ENCODE measurements at regions not wholly inside any gene's neighbourhood (a gene's known extent, or its start where the extent isn't known, plus 50 kb on each side); places are given as distances from the start of the nearest gene placed in this dataset.
"Not testable (repeated sequence)": the region's sequence is repeated elsewhere in the genome, so short reads cannot be mapped to it uniquely, and the experiment has no call there.

DNA sequence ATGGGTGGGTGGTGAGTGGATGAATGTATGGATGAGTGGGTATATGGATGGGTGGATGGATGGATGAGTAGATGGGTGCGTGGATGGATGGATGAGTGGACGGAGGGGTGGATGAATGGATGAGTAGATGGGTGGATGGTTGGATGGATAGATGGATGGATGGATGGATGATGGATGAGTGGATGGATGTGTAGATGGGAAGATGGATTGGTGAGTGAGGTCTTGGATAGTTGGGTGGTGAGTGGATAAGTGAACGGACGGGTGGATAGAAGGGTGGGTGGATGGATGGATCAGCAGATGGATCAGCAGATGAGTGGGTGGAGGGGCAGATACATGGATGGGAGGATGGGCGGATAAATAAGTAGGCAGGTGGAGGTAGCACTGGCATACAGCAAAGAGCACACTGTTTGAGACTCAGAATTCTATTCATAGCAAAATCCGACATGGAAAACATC lies 163.5 kb downstream of the C9orf50 start:
- no peak for DNase-seq (ENCODE audit: low read depth, low spot score)

DNA sequence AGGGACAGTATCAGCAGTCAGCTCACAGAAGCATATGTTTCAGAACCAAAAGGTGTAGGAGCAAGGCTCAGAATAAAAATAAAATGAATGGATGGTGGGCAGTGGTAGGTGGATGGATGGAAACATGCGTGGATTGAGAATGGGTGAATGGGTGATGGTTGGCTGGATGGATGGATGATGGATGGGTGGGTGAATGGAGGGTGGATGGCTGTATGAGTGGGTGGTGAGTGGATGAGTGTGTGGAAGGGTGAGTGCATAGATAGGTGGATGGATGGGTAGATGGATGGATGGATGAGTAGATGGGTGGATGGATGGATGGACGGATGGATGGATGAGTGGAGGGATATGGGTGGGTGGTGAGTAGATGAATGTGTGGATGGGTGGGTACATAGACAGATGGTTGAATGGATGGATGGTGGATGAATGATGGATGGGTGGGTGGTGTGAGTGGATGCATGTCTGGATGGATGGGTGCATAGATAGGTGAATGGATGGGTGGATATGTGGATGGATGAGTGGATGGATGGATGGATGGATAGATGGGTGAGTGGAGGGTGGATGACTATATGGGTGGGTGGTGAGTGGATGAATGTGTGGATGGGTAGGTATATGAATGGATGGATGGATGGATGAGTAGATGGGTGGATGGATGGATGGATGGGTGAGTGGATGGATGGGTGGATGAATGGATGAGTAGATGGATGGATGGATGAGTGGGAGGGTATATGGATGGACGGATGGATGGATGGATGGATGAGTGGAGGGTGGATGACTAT lies 164.2 kb downstream of the C9orf50 start:
- no peak for DNase-seq (ENCODE audit: low read depth, low spot score)

DNA sequence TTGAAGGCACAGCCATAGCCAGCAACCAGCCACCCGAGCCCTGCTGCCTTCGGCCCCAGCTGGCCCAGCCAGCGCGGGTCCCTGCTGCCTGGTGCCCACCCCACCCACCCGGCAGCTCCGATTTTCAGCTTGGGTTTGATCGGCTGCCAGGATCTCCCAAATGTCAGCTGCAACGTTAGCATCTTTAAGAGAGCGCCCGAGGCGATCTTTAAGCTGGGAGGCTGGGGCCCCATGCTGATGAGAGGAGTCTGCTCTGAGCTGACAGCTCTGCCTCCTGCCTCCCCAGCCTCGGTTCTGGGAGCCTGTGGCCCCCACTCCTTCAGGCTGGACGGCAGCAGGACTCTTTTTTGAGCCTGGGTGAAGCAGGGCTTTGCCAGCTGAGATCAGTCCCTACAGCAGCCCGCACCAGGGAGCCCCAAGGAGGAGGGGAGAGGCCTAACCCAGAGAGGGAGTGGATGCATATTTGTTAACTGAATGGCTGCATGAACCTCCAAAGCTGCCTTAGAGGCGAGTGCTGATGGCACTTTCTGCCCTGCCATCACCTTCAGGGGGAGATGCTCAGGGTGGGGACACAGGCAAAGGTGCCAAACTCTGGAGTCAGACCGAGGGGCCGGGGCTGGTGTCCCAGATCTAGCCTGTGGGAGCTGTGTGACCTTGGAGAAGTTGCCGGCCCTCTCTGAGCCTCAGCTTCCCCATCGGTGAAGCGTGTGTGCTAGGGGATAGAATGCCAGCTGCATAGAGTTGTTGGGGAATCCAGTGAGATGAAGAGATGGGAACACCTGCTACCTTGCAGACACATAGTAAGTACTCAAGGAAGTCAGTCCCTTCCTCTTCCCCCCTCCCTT lies 165.5 kb downstream of the C9orf50 start:
- peak; percentile 74 for DNase-seq (ENCODE audit: low read depth, low spot score)

DNA sequence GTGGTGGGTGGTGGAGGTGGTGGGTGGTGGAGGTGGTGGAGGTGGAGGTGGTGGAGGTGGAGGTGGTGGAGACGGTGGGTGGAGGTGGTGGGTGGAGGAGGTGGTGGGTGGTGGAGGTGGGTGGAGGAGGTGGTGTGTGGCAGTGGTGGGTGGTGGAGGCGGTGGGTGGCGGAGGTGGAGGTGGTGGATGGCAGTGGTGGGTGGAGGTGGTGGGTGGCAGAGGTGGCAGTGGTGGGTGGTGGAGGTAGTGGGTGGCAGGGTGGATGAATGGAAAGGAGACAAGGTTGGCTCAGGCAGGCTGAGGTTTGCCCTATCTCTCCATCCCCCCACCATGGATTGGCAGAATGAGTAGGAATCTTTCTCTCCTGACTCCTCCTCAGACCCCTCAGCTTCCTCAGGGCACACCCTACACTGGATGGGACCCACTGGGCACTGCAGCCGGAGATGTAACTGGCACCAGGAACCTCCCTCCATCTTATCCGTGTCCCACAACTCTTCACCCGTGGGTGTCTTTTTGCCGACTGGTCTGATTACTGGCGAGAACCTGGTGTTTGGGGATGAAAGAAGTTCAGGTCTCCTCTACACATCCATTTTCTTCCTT lies 166.3 kb downstream of the C9orf50 start:
- DNase-seq (ENCODE audit: low read depth, low spot score): no peak

DNA sequence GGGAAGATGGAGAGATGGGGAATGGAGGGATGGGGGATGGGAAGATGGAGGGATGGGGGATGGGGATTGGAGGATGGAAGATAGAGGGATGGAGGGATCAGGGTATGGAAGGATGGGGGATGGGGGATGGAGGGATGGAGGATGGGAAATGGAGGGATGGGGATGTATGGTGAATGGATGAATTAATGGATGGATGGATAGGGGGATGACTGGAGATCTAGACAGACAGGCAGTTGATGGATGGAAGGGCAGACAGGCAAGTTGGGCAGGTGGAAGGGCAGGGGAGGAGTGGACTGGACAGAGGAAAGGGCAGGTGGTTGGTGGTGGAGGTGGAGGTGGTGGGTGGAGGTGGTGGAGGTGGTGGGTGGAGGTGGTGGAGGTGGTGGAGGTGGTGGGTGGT lies 167.2 kb downstream of the C9orf50 start:
- no peak for DNase-seq (ENCODE audit: low read depth, low spot score)

DNA sequence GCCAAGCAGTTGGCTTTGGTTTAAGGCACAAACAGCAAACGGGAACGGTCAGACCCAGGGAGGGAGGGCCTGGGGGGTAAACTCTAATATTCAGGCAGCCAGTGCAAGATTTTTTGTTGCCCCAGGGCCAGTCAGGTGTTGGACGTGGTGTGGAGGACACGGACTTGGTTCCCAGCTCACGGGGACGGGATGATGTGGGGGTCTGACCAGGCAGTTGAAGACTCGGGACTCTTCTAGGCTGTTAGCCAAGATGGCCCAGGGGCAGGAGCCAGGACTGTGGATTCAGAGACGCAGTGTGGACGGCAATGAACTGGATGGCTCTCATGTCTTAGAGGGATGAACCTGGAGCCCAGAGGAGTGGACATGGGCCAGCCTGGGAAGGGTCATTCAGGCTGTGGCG lies 169.2 kb downstream of the C9orf50 start:
- no peak for DNase-seq (ENCODE audit: low read depth, low spot score)

DNA sequence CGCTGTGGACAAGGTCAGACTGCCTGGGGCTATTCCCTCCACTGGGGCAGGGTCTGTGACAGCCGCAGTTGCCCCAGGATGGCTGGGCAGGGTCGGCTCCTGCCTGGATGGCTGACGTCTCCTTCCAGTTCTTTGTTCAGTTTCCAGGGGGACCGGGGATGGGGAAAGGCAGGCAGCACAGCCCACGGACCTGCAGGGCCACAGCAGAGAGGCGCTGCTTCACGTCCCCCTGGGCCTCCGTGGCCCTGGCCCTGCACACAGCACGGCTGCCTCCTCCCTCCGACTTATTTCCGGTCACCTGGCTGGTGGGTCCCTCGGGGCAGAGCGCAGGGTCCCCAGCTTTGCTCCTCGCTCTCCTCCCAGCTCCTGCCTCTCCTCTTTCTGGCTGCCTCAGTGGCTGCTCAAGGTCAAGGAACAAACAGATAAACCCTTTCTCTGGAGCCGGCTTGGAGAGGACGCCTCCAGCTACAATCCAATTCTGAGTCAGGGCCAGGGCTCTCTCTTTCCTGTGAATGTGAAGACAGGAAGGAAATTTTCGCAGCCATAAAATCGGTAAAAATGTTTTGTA lies 169.7 kb downstream of the C9orf50 start:
- DNase-seq (ENCODE audit: low read depth, low spot score): no peak

DNA sequence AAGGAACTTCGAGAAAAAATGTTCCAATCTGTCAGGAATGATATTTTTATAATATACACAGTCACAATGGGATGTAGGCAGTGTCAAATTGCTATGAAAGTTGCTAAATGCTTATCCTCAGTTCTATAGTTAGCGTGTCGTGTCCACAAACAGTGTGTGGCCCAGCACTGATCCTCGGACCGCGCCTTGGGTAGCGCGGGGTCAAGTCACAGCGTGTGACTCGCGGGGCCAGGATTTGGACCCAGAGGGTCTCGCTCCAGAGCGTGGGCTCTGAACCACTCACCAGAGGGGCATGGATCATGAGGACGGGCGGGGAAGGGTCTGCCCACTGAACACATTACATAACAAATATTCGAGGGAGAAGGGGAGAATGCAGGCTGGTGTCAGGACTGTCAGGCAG lies 171.8 kb downstream of the C9orf50 start:
- no peak for DNase-seq (ENCODE audit: low read depth, low spot score)

DNA sequence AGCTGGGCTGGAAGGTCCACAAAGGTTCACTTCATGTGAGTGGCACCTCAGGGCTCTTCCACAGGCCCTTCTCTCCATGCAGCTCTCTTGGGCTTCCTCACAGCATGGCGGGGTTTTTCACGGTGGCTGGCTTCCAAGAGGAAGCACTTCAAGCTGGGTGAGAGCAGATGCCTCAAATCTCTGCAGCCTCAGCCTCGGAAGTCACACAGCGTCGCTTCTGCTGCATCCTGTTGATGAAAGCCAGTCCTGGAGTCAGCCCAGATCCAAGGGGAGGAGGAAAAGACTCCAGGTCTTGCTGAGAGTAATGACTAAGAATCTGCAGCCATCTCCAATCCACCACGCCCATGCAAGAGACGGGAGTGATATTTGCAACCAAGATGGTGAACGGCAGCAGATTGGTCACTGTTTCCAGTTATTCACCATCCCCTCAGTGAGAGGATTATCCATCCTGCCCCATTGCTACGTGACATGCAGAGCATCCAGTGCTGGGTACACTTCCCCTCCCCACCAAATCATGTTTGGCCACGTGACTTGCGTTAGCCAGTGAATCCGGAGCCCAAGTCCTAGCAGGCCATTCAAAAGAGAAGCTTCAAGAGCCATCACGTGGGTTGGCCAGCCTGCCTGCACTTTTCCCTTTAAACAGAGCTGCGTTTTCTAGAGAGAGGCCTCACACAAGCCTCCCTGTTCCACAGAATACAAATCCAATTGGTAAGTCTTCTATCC lies 173.9 kb downstream of the C9orf50 start:
- peak; percentile 54 for DNase-seq (ENCODE audit: low read depth, low spot score)

DNA sequence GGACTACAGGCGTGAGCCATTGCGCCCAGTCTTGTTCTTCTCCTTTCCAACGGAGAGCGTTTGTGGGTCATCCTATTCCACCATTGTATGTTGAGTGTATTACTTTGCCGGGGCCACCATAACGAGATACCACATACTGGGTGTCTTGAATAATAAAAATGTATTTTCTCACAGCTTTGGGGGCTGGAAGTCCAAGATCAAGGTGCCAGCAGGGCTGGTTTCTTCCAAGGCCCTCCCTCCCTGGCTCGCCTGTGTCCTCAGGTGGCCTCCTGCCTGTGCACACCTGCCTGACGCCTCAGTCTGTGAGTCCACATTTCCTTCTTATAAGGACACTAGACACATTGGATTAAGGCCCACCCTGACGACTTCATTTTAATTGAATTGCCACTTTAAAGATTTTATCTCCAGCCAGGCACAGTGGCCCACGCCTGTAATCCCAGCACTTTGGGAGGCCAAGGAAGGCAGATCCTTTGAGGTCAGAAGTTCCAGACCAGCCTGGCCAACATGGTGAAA lies 175.1 kb downstream of the C9orf50 start:
- no peak for DNase-seq (ENCODE audit: low read depth, low spot score)

DNA sequence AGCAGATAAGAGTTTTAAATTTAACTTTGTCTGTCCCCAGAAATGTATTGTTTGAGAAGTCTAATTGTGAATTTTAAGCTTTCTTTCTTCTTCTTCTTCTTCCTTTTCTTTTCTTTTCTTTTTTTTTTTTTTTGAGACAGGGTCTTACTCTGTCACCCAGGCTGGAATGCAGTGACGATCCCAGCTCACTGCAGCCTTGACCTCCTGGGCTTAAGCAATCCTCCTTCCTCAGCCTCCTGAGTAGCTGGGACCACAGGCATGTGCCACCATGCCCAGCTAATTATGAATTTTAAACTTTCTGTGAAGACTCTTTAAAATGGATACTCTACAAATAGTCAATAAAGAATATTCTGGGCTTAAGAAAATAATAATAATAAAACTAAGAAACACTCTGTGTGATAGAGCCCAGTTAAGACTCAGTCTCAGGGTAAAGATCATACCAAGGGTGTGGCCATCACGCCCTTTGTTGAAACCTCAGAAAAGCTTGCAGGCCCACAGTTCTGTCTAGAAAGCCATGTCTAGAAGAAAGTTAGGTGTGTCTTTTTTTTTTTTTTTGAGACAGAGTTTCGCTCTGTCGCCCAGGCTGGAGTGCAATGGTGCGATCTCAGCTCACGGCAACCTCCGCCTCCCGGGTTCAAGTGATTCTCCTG lies 177.3 kb downstream of the C9orf50 start:
- not testable (repeated sequence) for DNase-seq (ENCODE audit: low read depth, low spot score)

DNA sequence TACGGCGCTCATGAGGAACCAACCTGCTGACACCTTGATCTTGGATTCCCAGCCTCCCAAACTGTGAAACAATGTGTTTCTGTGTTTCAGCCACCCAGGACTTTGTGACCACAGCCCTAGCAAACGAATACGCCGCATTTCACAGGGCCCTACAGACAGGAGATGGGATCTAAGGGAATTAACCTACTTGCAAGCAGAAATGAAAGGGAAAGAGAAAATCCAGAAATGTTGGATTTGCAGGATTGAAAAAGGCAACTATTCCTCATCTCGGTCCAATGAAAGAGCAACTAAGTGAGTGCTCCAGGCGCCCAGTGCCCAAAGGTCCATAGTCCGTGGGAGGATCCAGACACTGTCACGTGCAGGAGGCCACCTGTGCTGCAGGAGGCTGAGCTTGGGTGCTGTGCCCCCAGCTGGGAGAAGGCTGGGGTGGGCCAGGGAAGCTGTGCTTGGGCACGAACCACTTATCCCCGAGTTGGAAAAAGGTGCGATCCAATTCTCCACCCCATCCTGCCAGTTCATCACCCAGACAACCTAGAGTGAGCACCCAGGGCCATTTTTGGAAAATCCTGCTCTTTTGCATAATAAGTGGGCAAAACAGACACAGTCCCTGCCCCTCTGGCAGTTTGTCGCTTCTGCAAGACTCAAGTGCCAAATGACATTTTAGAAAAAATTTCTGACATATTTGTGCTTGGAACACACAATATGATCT lies 177.9 kb downstream of the C9orf50 start:
- DNase-seq (ENCODE audit: low read depth, low spot score): no peak

DNA sequence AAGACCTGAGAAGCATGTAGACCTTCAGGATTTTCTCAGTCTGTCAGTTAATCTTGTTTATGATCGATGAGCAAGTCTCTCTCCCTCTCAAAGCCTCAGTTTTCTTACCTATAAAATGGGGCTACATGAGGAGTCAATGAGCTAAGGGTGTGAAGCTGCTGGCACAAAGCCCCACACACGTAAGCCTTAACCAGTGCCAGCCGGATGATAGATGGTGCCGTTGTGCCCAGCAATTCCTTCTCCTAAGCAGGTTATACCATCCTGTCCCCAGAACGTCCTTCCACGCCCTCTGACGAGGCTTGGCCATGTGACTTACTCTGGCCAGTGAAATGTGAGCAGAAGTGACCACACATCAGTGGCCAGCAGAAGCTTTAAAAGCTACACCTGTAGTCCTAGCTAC lies 179.0 kb downstream of the C9orf50 start:
- no peak for DNase-seq (ENCODE audit: low read depth, low spot score)

DNA sequence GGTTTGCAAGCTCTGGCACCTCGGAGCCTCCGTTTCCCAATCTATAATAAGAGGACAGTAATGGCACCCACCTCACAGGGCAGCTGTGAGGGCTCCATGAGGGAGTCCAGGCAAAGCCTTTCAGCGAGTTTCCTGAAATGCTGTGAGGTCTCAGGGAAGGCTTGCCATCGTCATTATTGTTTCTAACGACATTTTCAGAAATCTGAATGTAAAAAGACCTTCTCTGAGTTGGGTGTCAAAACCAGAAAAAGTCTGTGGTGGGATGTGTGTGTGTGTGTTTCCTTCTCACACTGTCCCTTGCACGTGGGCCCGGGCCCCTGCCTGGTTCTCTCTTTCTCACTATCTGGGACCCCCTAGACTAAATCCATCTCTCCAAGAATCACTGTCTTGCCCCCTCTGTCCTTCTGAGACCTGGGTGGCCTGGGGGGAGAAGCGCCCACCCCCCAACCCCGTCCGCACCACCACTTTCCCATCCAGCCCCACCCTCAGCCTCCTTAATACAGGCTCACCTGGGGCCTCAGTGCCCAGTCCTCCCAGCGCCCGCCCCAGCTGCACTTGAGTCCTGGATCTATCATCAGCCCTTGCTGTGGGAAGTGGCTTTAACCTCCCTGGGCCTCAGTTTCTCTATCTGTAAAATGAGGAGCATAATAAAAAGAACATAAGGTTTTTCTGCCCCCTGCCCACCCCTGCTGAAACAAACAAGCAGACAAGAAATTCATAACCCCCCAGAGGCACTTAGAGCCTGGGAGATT lies 180.3 kb downstream of the C9orf50 start:
- DNase-seq (ENCODE audit: low read depth, low spot score): no peak

DNA sequence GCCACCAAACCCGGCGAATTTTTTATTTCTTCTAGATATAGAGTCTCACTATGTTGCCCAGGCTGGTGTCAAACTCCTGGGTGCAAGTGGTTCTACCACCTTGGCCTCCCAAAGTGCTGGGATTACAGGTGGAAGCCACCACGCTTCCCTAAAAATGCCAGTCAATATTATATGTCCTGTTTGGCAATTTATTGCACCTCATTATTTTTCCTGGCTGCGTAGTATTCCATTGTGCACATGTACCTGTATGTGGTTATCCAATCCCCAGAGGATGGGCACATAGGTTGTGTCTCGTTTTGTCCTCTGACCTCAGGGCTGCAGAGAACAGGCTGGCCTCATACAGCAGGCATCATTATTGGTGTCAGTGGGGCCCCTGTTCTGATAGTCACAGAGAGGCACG lies 181.7 kb downstream of the C9orf50 start:
- DNase-seq (ENCODE audit: low read depth, low spot score): no peak

DNA sequence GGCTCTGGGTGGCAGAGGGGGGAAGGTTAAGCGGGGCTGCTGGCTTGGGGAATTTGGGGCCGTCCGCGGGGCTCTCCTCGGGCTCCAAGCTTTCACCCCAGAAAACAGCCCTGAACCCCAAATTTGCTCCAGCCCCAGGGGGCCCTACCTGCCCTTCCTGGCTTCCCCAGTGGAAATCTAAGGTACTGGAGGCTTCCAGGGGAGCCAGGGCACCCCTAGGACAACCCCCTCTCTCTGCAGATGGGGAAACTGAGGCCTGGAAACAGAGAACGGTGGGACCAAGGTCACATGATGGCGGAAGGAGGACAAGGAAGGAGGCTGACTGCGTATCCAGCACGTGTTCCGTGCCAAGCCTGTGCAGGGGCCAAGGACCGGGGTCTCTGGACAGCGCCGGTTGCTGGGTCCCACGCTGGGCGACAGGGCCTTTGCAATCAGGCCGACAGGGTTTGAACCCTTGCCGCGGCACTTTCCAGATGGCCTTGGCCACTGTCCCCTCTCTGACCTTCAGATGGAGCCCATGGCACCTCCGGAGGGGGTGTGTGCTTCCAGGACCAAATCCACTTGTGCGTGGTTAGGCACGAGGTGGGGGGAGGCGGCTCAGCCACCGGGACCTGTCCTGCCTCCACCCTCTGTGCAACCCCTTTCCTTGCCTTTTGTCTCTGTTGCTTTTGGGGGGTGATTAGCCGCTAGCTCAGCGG lies 183.1 kb downstream of the C9orf50 start:
- DNase-seq (ENCODE audit: low read depth, low spot score): no peak

DNA sequence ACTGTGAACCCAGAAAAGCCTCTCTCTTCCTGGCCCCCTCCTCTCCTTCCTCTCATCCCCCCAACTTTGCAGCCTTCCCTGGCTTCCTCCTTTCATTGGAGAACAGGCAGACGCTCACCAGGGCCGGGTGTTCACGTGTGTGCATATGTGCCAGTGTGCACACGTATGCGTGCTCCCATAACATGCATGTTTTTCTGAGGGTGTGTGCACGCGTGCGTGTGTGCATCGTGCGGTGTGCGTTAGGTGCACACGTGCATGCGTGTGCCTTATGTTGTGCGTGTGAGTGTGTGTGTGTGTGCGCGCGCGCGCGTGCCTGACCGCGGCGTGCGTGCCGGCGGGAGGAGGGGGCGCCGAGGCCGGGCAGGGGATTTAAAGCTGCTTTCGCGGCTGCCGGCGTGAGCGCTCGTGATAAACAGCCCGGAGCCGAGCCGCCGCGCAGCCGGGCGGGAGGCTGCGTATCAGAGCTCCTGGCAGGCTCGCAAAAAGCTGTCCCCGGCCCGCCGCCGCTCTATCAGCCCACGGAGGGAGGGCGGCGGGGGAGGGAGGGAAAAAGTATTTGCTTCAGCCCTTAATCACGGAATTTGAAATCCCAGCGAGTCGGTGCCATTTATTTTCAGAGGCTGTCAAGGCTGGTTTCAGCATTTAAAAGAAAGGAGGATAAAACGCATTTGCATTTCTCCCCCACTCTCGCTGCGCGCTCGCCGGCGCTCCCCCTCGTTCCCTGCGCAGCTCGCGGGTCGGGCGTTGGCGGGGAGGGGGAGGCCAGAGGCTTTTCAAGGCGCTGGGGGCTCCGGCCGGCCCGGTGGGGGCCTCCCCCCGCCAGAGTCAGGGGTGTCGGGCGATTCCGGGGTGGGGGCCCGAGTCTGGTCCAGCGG lies 183.9 kb downstream of the C9orf50 start:
- peak; percentile 65 for DNase-seq (ENCODE audit: low read depth, low spot score)
